Kidney (tissue), 13 donors: ENCODE measurements at regions not wholly inside any gene's neighbourhood (a gene's known extent, or its start where the extent isn't known, plus 50 kb on each side); places are given as distances from the start of the nearest gene placed in this dataset.

ENCODE experiments used
- DNase-seq, 5 donors: peaks; one replicate each; pipeline ENCODE4 v3.0.0-alpha.2; 2013 to 2020
- FAIRE-seq: peaks from 2 replicates; lab custom pipeline; 2012; peaks lifted over from hg19 to GRCh38; lab: Jason Lieb, UNC
- H3K27ac ChIP-seq, 2 donors: one replicate each; pipeline ENCODE4 v1.7.0; 2013; ENCODE audit warnings: low read depth in 2 of 2, low read length in 2 of 2, inconsistent platforms in 1 of 2
- H3K27me3 ChIP-seq: one replicate; pipeline ENCODE4 v1.7.1; 2013; ENCODE audit warnings: low read length, inconsistent platforms; ENCODE audit not compliant: control insufficient read depth, insufficient read depth
- H3K36me3 ChIP-seq, 3 donors: one replicate each; pipeline versions ENCODE4 v1.7.0 to v1.7.1; 2013; ENCODE audit warnings: low read length in 3 of 3, control low read depth in 1 of 3, inconsistent platforms in 1 of 3; ENCODE audit not compliant: insufficient read depth in 3 of 3, control insufficient read depth in 2 of 3
- H3K4me1 ChIP-seq, 3 donors: one replicate each; pipeline versions ENCODE4 v1.7.0 to v1.7.1; 2013; ENCODE audit warnings: low read length in 3 of 3, inconsistent platforms in 1 of 3, low read depth in 1 of 3; ENCODE audit not compliant: control insufficient read depth in 2 of 3, insufficient read depth in 2 of 3
- H3K4me3 ChIP-seq, 3 donors: one replicate each; pipeline versions ENCODE4 v1.7.0 to v1.8.1; 2013; ENCODE audit warnings: low read length in 3 of 3, control low read depth in 1 of 3, inconsistent platforms in 1 of 3
- H3K9ac ChIP-seq, 3 donors: one replicate each; pipeline versions ENCODE4 v1.7.0 to v1.7.1; 2013; ENCODE audit warnings: low read length in 3 of 3, control low read depth in 1 of 3, inconsistent platforms in 1 of 3
- H3K9me3 ChIP-seq, 3 donors: one replicate each; pipeline versions ENCODE4 v1.7.0 to v1.7.1; 2013; ENCODE audit warnings: low read length in 3 of 3, control low read depth in 1 of 3, inconsistent platforms in 1 of 3; ENCODE audit not compliant: control insufficient read depth in 2 of 3, insufficient read depth in 1 of 3
- intact Hi-C: fragments of 100-400 bp; cut with DNase I; formaldehyde crosslinking; loops from one replicate; pipeline ENCODE4 v1.11.1; 2022
- TF ChIP-seq, protein P1 (sequence below): IDR thresholded peaks from 3 replicates; pipeline ENCODE4 v1.5.1; 2012; ENCODE audit warnings: mild to moderate bottlenecking, moderate library complexity, borderline replicate concordance; ENCODE audit not compliant: insufficient read depth; ENCODE audit errors: extremely low read depth
- donor health status: control.
- donor health status: control.
- donor health status: control.
- donor health status: control.
- donor health status: control.
- donor health status: DM: yes; HTN: yes; CAD: no.
- donor health status: Normal renal cell carcinoma (clear cell type).

- Histone ChIP-seq H3K36me3 (no peaks in the 10 kb centered on the region), H3K4me1 (no peaks in the 10 kb centered on the region), H3K9me3 (no peaks in the 10 kb centered on the region), H3K4me3 (no peak overlapping the region), H3K9ac (no peak overlapping the region), H3K27ac (no peak overlapping the region), H3K27me3 (no peaks in the 10 kb centered on the region)
- DNase-seq (peak; percentile 73 to 90 (median 79)), FAIRE-seq (peak; percentile 65)
- TF ChIP-seq, protein P1, sequence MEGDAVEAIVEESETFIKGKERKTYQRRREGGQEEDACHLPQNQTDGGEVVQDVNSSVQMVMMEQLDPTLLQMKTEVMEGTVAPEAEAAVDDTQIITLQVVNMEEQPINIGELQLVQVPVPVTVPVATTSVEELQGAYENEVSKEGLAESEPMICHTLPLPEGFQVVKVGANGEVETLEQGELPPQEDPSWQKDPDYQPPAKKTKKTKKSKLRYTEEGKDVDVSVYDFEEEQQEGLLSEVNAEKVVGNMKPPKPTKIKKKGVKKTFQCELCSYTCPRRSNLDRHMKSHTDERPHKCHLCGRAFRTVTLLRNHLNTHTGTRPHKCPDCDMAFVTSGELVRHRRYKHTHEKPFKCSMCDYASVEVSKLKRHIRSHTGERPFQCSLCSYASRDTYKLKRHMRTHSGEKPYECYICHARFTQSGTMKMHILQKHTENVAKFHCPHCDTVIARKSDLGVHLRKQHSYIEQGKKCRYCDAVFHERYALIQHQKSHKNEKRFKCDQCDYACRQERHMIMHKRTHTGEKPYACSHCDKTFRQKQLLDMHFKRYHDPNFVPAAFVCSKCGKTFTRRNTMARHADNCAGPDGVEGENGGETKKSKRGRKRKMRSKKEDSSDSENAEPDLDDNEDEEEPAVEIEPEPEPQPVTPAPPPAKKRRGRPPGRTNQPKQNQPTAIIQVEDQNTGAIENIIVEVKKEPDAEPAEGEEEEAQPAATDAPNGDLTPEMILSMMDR, result peak; percentile 88
- intact Hi-C loops, result loop anchor here (10.0 kb wide), 1 partner anchor 821 kb away; no protein-coding TSS in a partner anchor
Measured at GRCh38 chr3:24773798-24774197, 279.1 kb upstream of the THRB start.

- H3K9ac ChIP-seq, result no peak overlapping the region
- DNase-seq, result no peak
- H3K4me3 ChIP-seq, result no peak overlapping the region
- no peak overlapping the region for H3K27ac ChIP-seq
- H3K27me3 ChIP-seq, result no peaks in the 10 kb centered on the region
- no peak for FAIRE-seq
- no peaks in the 10 kb centered on the region for H3K4me1 ChIP-seq
- intact Hi-C loops, result no loop called here
- TF ChIP-seq, protein P1, result no peak
- no peaks in the 10 kb centered on the region for H3K36me3 ChIP-seq
- peaks cover 0 to 4% (median 0%) of the 10 kb centered on the region in 3 donors for H3K9me3 ChIP-seq
Measured at GRCh38 chr3:24780991-24781390, 286.3 kb upstream of the THRB start.

DNA sequence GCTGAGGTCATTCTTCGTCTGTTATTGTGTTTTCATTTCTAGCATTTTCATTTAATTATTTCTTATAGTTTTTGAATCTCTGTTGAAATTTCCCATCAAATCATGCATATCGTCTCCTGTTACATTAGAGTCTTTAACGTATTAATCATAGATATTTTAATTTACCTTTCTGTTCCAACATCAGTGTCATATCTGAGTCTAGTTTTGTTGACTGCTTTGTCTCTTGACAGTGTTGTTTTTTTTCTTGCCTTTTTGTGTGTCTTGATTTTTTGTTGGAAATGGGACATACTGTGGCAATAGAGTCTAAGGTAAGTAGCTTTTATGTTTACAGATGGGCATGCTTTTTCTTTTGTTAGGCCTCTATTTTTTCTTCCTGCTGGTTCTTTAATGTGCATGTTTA, 286.8 kb upstream of the THRB start:
- H3K9me3 ChIP-seq, result peaks cover 0 to 4% (median 0%) of the 10 kb centered on the region in 3 donors
- H3K9ac ChIP-seq, result no peak overlapping the region
- FAIRE-seq, result no peak
- no peaks in the 10 kb centered on the region for H3K27me3 ChIP-seq
- no peak for DNase-seq
- no peaks in the 10 kb centered on the region for H3K36me3 ChIP-seq
- TF ChIP-seq, protein P1, result no peak
- H3K4me3 ChIP-seq, result no peak overlapping the region
- no peaks in the 10 kb centered on the region for H3K4me1 ChIP-seq
- intact Hi-C loops, result no loop called here
- H3K27ac ChIP-seq, result no peak overlapping the region

GRCh38 chr3:24793896-24794295, 299.2 kb upstream of the THRB start:
- H3K36me3 ChIP-seq, result no peaks in the 10 kb centered on the region
- H3K4me1 ChIP-seq, result no peaks in the 10 kb centered on the region
- TF ChIP-seq, protein P1, result no peak
- no peaks in the 10 kb centered on the region for H3K9me3 ChIP-seq
- H3K27me3 ChIP-seq, result no peaks in the 10 kb centered on the region
- H3K9ac ChIP-seq, result no peak overlapping the region
- H3K27ac ChIP-seq, result no peak overlapping the region
- no peak for FAIRE-seq
- H3K4me3 ChIP-seq, result no peak overlapping the region
- intact Hi-C loops, result no loop called here
- no peak for DNase-seq
